Dermis microvascular lymphatic vessel endothelial cell (primary cell): ENCODE measurements at regions not wholly inside any gene's neighbourhood (a gene's known extent, or its start where the extent isn't known, plus 50 kb on each side); places are given as distances from the start of the nearest gene placed in this dataset.

Experiments used
- DNase-seq, 2 donors: peaks; one replicate each; pipeline versions ENCODE4 v3.0.0 to v3.0.0-alpha.2; 2010; ENCODE audit warnings: low read depth in 2 of 2

DNA sequence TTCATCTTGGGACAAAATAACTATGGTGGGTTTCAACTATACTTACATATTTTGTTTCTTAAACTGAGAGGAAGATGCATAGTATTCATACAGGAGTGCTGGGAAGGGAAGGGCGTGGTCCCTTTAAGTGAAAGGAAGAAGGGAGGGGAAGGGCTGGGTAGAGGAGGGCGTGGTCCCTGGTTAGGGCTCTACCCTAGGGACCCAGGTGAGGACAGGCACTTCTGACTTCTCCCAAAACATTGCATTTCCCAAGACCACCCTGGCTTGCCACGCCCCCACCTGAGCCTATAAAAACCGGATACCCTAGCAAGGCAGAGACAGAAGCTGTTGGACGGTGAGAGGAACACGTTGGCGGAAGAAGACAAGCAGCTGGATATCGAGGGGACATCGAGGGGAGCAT lies 157.6 kb upstream of the PLXNA4 start:
- DNase-seq: no peak

- DNase-seq: no peak
These were observed 156.1 kb upstream of the PLXNA4 start for GRCh38 chr7:132732321-132732865.

GRCh38 chr7:132730105-132730504 lies 153.8 kb upstream of the PLXNA4 start:
- DNase-seq: no peak

DNA sequence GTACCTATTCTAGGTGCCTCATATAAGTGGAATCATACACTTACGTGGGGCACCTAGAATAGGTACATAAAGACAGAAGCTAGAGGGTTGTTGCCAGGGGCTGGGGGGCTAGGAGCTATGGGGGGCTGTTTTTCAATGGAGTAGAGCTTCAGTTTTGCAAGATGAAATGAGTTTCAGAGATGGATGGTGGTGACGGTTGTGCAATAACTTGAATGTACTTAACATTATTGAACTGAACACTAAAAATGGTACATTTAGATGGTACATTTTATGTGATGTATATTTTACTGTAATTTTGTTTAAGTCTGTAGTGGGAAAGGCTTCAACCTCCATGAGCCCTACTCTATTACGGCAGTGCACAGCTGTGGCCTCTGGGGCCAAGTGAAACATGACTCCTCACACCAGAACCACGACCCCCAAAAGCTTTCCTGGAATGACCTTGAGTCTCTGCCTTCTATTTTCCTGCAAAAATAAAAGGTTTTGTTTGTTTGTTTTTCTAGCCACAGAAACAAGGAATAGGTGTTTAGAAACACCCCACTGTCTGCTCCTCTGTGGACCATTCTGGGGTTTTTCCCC lies 147.3 kb upstream of the PLXNA4 start:
- DNase-seq: no peak

DNA sequence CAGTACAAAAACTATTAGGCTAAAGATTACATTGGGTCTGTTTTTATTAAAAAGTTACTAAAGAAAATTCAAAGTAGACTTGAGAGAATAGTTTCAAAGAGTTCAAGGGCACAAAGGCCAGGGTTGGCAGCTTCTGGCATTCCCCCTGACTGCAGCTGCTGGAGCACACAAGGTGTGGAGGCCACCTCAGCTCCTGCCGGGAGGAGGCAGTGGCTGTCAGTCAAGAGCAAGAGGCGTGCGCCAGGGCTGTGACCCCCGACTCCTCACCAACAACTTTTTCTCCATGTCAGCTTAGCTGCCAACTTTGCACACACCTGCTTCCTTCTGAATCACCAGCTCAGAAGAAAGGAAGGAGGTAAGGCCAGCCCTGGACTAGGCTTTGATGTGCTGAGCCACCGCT lies 144.6 kb upstream of the PLXNA4 start:
- no peak for DNase-seq

DNA sequence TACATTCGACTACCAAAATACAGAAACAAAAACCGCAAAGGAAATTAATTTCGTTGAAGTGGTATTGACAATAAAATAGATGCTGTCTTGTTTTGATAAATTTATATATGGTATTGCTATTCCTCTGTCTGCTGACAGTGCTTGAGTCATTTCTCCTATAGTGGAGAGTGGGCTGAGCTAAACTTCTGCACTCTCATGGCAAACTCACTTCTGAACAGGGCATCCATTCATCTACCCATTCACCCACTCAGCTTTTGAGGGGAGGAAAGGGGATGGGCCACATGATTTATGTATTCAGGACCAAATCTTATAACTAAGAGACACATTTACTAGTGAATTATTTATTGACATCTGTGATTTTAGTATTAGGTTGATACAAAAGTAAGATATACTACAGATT lies 137.6 kb upstream of the PLXNA4 start:
- no peak for DNase-seq

DNA sequence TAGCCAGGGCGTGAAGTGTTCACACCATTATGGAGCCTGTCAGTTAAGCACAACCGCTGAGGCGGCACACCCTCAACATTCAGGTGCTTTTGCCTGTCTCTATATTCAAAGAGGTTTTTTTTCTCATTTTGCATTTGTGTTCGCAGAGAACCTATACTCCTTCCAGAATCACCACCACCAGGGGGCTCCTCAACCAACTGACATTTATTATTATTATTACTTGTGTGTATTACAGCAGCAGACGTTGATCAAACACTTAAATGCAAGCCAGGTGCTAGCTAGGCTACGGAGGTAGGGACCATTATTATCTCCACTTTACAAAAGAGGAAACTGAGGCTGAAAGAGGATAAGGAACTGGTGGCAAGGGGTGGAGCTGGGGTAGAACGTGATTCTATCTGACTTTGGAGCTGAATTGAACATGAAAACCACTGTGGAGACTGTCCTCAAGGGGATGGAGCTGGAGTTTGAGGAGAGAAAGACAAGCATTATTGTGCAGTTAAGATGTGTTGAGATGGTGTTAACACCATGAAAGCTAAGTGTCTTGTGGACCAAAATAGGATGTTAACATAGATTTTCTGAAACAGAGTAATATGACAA lies 133.8 kb upstream of the PLXNA4 start:
- peak; percentile 24 to 57 for DNase-seq

GRCh38 chr7:132708470-132708869 lies 132.2 kb upstream of the PLXNA4 start:
- no peak for DNase-seq

- no peak for DNase-seq
These were observed 128.9 kb upstream of the PLXNA4 start for GRCh38 chr7:132705146-132705545.

GRCh38 chr7:132703742-132704141 lies 127.5 kb upstream of the PLXNA4 start:
- no peak for DNase-seq

- DNase-seq: no peak
These were observed 120.7 kb upstream of the PLXNA4 start for GRCh38 chr7:132697003-132697402.

DNA sequence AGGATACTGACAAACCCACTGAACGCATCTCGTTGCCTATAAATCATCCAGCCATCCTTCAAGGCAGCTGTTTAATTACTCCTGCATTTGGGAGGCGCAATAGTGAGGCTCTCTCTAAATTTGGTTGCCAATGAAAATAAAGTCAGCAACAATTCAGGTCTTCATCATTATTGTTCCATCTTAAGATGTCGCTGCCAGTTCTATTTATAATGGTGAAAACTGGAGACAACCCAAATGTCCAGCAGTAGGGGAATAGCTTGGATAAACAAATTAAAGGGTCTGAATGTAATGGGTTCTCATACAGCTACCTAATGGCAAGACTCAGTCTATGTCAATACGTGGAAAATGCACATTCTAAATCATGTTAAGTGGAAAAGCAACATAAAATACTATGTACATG lies 120.1 kb upstream of the PLXNA4 start:
- DNase-seq: no peak

GRCh38 chr7:132691201-132691600 lies 114.9 kb upstream of the PLXNA4 start:
- no peak for DNase-seq

- DNase-seq: no peak
These were observed 113.9 kb upstream of the PLXNA4 start for GRCh38 chr7:132690174-132690573.

DNA sequence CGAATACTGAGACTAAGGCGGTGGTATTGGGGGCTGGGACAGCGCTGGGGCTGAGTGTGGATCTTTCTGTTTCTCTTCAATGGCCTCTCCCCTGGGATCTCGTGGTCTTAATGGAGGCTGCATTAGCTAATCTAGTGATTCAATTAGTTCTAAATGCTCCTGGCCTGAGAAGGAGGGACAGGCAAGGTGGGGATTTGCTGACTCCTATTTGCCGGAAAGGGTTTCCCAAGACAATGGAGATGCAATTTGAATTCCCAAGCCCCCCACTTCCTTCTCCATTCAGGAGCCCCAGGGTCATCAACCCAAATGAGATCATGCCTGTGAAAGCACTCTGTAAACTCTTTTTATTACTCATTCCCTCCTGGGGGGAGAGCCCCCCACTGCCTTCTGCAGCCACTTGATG lies 111.7 kb upstream of the PLXNA4 start:
- no peak for DNase-seq

DNA sequence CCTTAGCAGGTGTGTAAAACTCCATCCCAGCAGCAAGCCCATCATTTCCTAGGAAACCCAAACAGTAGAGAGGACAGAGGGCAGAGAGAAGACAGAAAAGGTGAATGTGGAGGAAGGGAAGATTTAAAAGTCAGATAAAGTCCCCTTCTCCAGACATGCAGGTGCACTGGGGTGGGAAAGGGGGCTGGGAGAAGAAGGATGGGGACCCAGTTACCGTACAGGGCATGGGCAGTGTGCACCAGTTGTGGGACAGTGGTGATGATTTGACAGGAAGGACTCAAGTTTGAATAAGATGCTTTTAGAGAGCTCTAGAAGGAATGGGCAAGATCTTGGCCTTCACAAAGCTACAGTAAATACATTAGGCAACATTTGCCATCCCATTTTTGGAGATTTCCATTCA lies 110.7 kb upstream of the PLXNA4 start:
- no peak for DNase-seq

DNA sequence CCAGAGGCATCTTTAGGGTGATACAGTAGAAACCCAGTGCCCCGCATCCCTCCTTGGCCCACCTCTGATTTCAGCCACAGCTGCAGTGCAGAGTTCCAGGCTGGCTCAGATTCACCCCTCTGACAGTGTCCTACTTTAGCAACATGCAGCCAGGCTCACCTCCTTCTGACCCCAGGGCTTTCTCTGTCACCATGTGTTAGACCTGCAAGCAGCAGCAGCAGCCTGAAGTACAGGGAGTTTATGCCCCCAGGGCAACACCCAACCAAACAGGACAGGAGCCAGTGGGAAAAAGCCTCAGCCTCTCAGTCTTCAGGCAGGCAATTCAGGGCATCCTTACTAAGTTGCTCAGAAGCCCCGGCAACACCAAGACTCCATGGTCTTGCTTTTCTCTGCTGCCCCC lies 109.0 kb upstream of the PLXNA4 start:
- no peak for DNase-seq

DNA sequence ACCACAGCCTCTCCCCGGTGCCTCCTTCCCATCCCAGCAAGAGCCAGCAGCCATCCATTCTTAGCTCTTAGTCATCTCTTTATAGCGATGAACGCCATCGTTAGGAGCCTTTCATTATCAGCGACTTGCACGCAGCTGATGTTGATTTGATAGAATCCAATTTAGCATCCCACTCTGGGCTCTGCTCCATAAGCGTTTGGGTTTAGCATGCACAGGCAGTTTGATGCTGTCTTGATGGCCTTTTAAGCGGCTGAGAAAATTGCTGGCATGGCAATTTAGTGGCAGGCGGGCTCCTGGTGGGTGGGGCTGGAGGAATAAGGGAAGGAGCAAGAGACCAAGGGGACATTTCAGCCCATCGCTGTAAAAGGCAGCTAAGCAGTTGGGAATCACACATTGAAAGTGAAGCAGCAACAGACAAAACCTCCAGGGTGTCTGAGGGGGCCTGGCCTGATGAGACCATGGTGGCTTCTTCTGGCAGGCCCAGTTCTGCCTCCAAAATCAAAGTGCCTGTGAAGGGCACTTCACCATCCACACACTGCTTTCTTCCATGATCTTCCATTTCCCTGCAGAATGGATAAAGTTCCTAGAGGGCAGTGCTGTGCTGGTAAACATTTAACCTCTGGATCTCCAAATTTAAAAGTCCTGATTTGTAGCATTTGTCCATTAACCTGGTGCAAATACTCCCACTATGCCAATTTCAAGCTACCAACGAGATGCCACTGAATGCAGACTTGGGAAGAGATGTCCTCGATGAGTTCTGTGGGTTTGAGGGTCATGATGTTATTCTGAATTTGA lies 107.8 kb upstream of the PLXNA4 start:
- DNase-seq: no peak

DNA sequence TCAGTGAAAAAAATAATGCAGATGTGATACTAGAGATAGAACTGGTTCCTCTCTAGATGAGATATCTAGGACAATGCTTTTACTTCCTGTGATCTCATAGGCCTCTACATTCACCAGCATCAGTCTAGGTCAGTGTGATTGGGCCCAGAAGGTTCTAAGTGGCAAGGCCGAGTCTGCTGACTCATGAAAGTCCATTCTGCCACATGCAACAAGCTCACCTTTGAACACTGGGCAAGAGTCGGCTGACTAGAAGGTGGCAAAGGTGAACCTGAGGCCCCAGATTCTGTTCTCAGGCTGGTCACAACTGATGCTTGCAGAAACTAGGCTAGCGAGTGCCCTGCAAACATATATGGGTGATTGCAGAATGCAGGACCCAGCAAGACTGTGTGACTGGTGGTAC lies 105.7 kb upstream of the PLXNA4 start:
- no peak for DNase-seq

GRCh38 chr7:132680590-132680989 lies 104.3 kb upstream of the PLXNA4 start:
- no peak for DNase-seq

- DNase-seq: no peak
These were observed 102.4 kb upstream of the PLXNA4 start for GRCh38 chr7:132678656-132679055.

DNA sequence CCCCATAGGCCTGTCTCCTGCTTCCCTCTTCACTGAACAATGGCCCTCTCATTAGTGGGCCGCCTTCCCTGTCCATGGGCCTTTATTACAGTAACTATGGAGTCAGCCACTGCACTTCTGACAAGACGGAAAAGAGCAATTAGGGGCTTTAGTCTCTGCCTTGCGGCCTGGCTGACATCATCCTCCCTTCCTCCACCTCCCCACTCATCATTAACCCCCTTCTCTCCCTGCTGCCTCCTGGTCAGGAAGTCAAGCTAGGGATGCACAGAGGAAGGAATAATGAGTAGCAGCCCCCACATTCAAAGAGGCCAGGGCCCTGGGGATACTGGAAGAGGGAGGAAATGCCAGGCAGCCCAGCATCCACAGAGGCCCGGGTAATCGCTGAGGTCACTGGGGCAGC lies 101.6 kb upstream of the PLXNA4 start:
- DNase-seq: no peak
